Loucy (cell line): ENCODE measurements at regions not wholly inside any gene's neighbourhood (a gene's known extent, or its start where the extent isn't known, plus 50 kb on each side); places are given as distances from the start of the nearest gene placed in this dataset.

ENCODE experiments used
- H2AFZ ChIP-seq: fragments of 200-600 bp; sonication (generic); 2 replicates; pipeline ENCODE4 v1.6.0; 2016; ENCODE audit warnings: antibody characterized with exemption, mild to moderate bottlenecking, low read length, moderate library complexity
- H3F3A ChIP-seq: fragments of 200-600 bp; 2 replicates; pipeline ENCODE4 v1.6.0; 2016; ENCODE audit warnings: antibody characterized with exemption, low read depth, mild to moderate bottlenecking
- H3K27me3 ChIP-seq: fragments of 200-600 bp; sonication (generic); 2 replicates; pipeline ENCODE4 v1.6.1; 2014; ENCODE audit warnings: low read length, mild to moderate bottlenecking; ENCODE audit not compliant: insufficient read depth, poor library complexity, severe bottlenecking
- H3K36me3 ChIP-seq: fragments of 200-600 bp; sonication (generic); 2 replicates; pipeline ENCODE4 v1.6.1; 2016; ENCODE audit warnings: low read length; ENCODE audit not compliant: insufficient read depth
- H3K4me1 ChIP-seq: fragments of 200-600 bp; sonication (generic); 2 replicates; pipeline ENCODE4 v1.5.1; 2014; ENCODE audit warnings: low read length, mild to moderate bottlenecking; ENCODE audit not compliant: insufficient read depth, poor library complexity, severe bottlenecking
- H3K4me2 ChIP-seq: fragments of 200-600 bp; sonication (generic); 2 replicates; pipeline ENCODE4 v1.6.0; 2014; ENCODE audit warnings: antibody characterized with exemption, low read length, low read depth, mild to moderate bottlenecking; ENCODE audit not compliant: poor library complexity, severe bottlenecking
- H3K4me3 ChIP-seq: fragments of 200-600 bp; sonication (generic); 2 replicates; pipeline ENCODE4 v1.5.1; 2014; ENCODE audit warnings: low read length, mild to moderate bottlenecking, mixed read lengths; ENCODE audit not compliant: poor library complexity, severe bottlenecking
- H3K79me2 ChIP-seq: fragments of 200-600 bp; sonication (generic); 2 replicates; pipeline ENCODE4 v1.6.1; 2014; ENCODE audit warnings: low read length; ENCODE audit not compliant: insufficient read depth
- H3K9ac ChIP-seq: fragments of 200-600 bp; sonication (generic); 2 replicates; pipeline ENCODE4 v1.6.0; 2014; ENCODE audit warnings: mild to moderate bottlenecking, low read depth, low read length, moderate library complexity; ENCODE audit not compliant: poor library complexity, severe bottlenecking
- H3K9me2 ChIP-seq: fragments of 200-600 bp; sonication (generic); replicated peaks from 2 replicates; pipeline ENCODE4 v1.6.1; 2016; ENCODE audit warnings: low read depth, low read length, mixed read lengths
- H3K9me3 ChIP-seq: fragments of 200-600 bp; sonication (generic); 2 replicates; pipeline ENCODE4 v1.6.1; 2014; ENCODE audit warnings: mild to moderate bottlenecking, antibody characterized with exemption, low read length, low read depth; ENCODE audit not compliant: insufficient read depth
- H4K20me1 ChIP-seq: fragments of 200-600 bp; sonication (generic); 2 replicates; pipeline ENCODE4 v1.6.0; 2014; ENCODE audit warnings: antibody characterized with exemption, low read length, mild to moderate bottlenecking; ENCODE audit not compliant: insufficient read depth, poor library complexity, severe bottlenecking
- EZH2phosphoT487 ChIP-seq: fragments of 200-600 bp; IDR thresholded peaks from 2 replicates; pipeline ENCODE4 v1.6.1; 2018; ENCODE audit warnings: antibody characterized with exemption, mild to moderate bottlenecking, moderate library complexity, borderline replicate concordance
- TF ChIP-seq, protein P1 (sequence below): fragments of 200-600 bp; sonication (generic); conservative IDR thresholded peaks from 2 replicates; pipeline ENCODE4 v1.5.1; 2014; ENCODE audit warnings: mild to moderate bottlenecking, antibody characterized with exemption, low read length

DNA sequence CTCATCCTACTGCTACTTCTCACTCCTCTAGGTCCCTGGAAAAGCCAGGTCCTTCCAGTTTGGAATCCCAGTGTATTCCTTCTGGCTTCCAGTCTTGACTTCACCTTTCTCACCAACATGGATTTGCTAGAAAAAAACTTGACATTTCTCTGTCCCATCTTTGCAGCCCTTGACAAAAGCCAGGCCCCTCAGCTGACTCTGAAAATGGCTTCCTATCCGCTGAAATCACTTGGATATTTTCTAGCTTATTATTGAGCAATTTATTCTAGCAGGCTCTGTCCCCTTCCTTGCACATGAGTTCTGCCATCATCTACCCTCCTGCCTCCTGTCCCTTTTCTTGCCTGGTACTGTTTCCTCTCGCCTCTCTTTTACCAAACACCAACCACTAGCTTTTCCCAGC is 427.2 kb downstream of the BUD13 start:
- no peaks in the 10 kb centered on the region for H3K79me2 ChIP-seq
- H3K9ac ChIP-seq: no peak overlapping the region
- H3K4me1 ChIP-seq: no peaks in the 10 kb centered on the region
- H3F3A ChIP-seq: no peaks in the 10 kb centered on the region
- no peaks in the 10 kb centered on the region for H3K27me3 ChIP-seq
- no peaks in the 10 kb centered on the region for H3K36me3 ChIP-seq
- H2AFZ ChIP-seq: no peak overlapping the region
- H3K9me2 ChIP-seq: no peaks in the 10 kb centered on the region
- TF ChIP-seq EZH2phosphoT487: no peak
- TF ChIP-seq, protein P1, sequence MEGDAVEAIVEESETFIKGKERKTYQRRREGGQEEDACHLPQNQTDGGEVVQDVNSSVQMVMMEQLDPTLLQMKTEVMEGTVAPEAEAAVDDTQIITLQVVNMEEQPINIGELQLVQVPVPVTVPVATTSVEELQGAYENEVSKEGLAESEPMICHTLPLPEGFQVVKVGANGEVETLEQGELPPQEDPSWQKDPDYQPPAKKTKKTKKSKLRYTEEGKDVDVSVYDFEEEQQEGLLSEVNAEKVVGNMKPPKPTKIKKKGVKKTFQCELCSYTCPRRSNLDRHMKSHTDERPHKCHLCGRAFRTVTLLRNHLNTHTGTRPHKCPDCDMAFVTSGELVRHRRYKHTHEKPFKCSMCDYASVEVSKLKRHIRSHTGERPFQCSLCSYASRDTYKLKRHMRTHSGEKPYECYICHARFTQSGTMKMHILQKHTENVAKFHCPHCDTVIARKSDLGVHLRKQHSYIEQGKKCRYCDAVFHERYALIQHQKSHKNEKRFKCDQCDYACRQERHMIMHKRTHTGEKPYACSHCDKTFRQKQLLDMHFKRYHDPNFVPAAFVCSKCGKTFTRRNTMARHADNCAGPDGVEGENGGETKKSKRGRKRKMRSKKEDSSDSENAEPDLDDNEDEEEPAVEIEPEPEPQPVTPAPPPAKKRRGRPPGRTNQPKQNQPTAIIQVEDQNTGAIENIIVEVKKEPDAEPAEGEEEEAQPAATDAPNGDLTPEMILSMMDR: no peak
- H3K4me3 ChIP-seq: no peak overlapping the region
- no peaks in the 10 kb centered on the region for H4K20me1 ChIP-seq
- no peak overlapping the region for H3K4me2 ChIP-seq
- H3K9me3 ChIP-seq: peaks cover 3% of the 10 kb centered on the region; the same call in 1 of the 2 replicates

DNA sequence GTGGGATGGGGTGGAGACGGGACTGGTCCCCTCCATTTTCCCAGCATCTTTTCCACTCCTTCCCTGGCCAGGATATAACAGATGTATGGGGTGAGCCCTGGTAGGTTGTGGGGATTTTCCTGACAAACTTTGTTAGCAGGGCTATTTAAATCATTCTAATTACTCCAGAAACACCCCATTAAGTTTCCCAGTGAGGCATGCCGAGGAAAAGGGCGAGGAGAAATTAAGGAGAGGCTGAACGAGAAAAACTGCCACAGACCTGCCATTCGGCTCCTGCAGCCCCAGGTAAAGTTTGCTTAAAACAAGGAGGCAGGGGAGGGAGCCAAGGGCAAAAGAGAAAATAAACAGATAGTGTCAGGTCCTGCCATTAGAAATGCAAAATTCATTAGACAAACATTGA is 428.2 kb downstream of the BUD13 start:
- no peaks in the 10 kb centered on the region for H4K20me1 ChIP-seq
- H3K9me3 ChIP-seq: peaks cover 3% of the 10 kb centered on the region; the same call in 1 of the 2 replicates
- H3K4me3 ChIP-seq: no peak overlapping the region
- no peaks in the 10 kb centered on the region for H3F3A ChIP-seq
- TF ChIP-seq, protein P1: no peak
- no peak for TF ChIP-seq EZH2phosphoT487
- H3K4me1 ChIP-seq: no peaks in the 10 kb centered on the region
- no peaks in the 10 kb centered on the region for H3K9me2 ChIP-seq
- no peaks in the 10 kb centered on the region for H3K79me2 ChIP-seq
- H3K36me3 ChIP-seq: no peaks in the 10 kb centered on the region
- no peak overlapping the region for H2AFZ ChIP-seq
- H3K27me3 ChIP-seq: no peaks in the 10 kb centered on the region
- H3K9ac ChIP-seq: no peak overlapping the region
- no peak overlapping the region for H3K4me2 ChIP-seq

DNA sequence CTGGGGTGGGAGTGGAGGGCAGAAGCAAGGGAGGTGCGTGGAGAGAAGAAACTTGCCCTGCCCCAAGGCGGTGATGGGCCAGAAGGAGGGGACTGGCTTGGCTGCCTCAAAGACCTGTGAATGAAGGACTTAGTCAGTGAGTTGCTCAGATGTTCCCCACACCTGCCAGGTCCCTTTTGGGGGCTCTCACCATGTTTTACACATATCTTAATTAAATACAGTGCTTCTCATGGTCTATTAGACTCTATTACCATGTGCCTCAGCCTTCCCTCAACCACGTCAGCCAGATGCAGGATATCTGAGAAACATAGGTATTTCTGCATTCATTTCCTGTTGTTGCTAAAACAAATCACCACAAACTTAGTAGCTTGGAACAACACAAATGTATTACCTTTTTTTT is 429.5 kb downstream of the BUD13 start:
- Histone ChIP-seq H3K4me3 (no peak overlapping the region), H3K4me2 (no peak overlapping the region), H3K9me3 (no peaks in the 10 kb centered on the region), H3K4me1 (no peaks in the 10 kb centered on the region), H4K20me1 (no peaks in the 10 kb centered on the region), H3K79me2 (no peaks in the 10 kb centered on the region), H3K9me2 (no peaks in the 10 kb centered on the region), H3K36me3 (no peaks in the 10 kb centered on the region), H3F3A (no peaks in the 10 kb centered on the region), H3K27me3 (no peaks in the 10 kb centered on the region), H2AFZ (no peak overlapping the region), H3K9ac (no peak overlapping the region)
- TF ChIP-seq, protein P1: no peak
- TF ChIP-seq EZH2phosphoT487: no peak
